H9 (cell line): ENCODE measurements at regions not wholly inside any gene's neighbourhood (a gene's known extent, or its start where the extent isn't known, plus 50 kb on each side); places are given as distances from the start of the nearest gene placed in this dataset.

Experiments
- DNase-seq: peaks from one replicate; pipeline ENCODE4 v3.0.0-alpha.2; 2017
- H2AFZ ChIP-seq: one replicate; pipeline ENCODE4 v1.6.1; 2013; ENCODE audit warnings: mild to moderate bottlenecking, low read length, control low read depth, moderate library complexity
- H2AK5ac ChIP-seq: 2 replicates; pipeline ENCODE4 v1.6.1; 2013; ENCODE audit warnings: low read length, control low read depth, mixed read lengths; ENCODE audit not compliant: insufficient read length
- H2BK120ac ChIP-seq: one replicate; pipeline ENCODE4 v1.6.1; 2013; ENCODE audit warnings: low read depth, mild to moderate bottlenecking, low read length, control low read depth, inconsistent platforms; ENCODE audit not compliant: poor library complexity, severe bottlenecking
- H2BK12ac ChIP-seq: 2 replicates; pipeline ENCODE4 v1.6.1; 2013; ENCODE audit warnings: low read length, control low read depth, mixed read lengths, low read depth; ENCODE audit not compliant: insufficient read length
- H2BK15ac ChIP-seq: 2 replicates; pipeline ENCODE4 v1.6.1; 2013; ENCODE audit warnings: low read depth, low read length, control low read depth
- H2BK20ac ChIP-seq: one replicate; pipeline ENCODE4 v1.6.1; 2013; ENCODE audit warnings: low read depth, mild to moderate bottlenecking, low read length, control low read depth, inconsistent platforms; ENCODE audit not compliant: poor library complexity, severe bottlenecking
- H2BK5ac ChIP-seq: 2 replicates; pipeline ENCODE4 v1.6.1; 2013; ENCODE audit warnings: low read length, control low read depth, mixed read lengths; ENCODE audit not compliant: insufficient read length
- H3K14ac ChIP-seq: 2 replicates; pipeline ENCODE4 v1.6.1; 2013; ENCODE audit warnings: low read length, control low read depth; ENCODE audit not compliant: insufficient read depth
- H3K18ac ChIP-seq: 2 replicates; pipeline ENCODE4 v1.6.1; 2013; ENCODE audit warnings: low read depth, mild to moderate bottlenecking, mixed read lengths, low read length, control low read depth; ENCODE audit not compliant: insufficient read length
- H3K23ac ChIP-seq: 2 replicates; pipeline ENCODE4 v1.6.1; 2013; ENCODE audit warnings: low read length, control low read depth, mixed read lengths, low read depth; ENCODE audit not compliant: insufficient read length
- H3K23me2 ChIP-seq: 2 replicates; pipeline ENCODE4 v1.6.1; 2013; ENCODE audit warnings: low read depth, mild to moderate bottlenecking, mixed read lengths, low read length, control low read depth; ENCODE audit not compliant: insufficient read length, poor library complexity, severe bottlenecking
- H3K27ac ChIP-seq: 2 replicates; pipeline ENCODE4 v1.5.1; 2013; ENCODE audit warnings: low read length, control low read depth, mixed read lengths, low read depth; ENCODE audit not compliant: insufficient read length
- H3K27me3 ChIP-seq: 2 replicates; pipeline ENCODE4 v1.6.1; 2013; ENCODE audit warnings: low read length, control low read depth, inconsistent platforms; ENCODE audit not compliant: insufficient read depth
- H3K4ac ChIP-seq: 2 replicates; pipeline ENCODE4 v1.6.1; 2013; ENCODE audit warnings: low read depth, mild to moderate bottlenecking, control low read depth, inconsistent platforms, low read length, moderate library complexity
- H3K4me1 ChIP-seq: 2 replicates; pipeline ENCODE4 v1.6.1; 2013; ENCODE audit warnings: low read length, control low read depth, inconsistent platforms; ENCODE audit not compliant: insufficient read depth
- H3K4me2 ChIP-seq: 2 replicates; pipeline ENCODE4 v1.6.1; 2013; ENCODE audit warnings: low read length, control low read depth, mixed read lengths; ENCODE audit not compliant: insufficient read length, insufficient read depth
- H3K56ac ChIP-seq: 2 replicates; pipeline ENCODE4 v1.6.1; 2013; ENCODE audit warnings: low read depth, mild to moderate bottlenecking, mixed read lengths, low read length, control low read depth; ENCODE audit not compliant: insufficient read length
- H3K79me1 ChIP-seq: 2 replicates; pipeline ENCODE4 v1.6.1; 2013; ENCODE audit warnings: low read depth, mild to moderate bottlenecking, moderate library complexity, low read length, control low read depth, inconsistent platforms; ENCODE audit not compliant: insufficient read depth, poor library complexity, severe bottlenecking
- H3K79me2 ChIP-seq: 2 replicates; pipeline ENCODE4 v1.6.1; 2013; ENCODE audit warnings: low read length, control low read depth, inconsistent platforms; ENCODE audit not compliant: insufficient read depth
- H3K9ac ChIP-seq: 2 replicates; pipeline ENCODE4 v1.6.1; 2013; ENCODE audit warnings: low read length, control low read depth, mixed read lengths; ENCODE audit not compliant: insufficient read length; ENCODE audit errors: extremely low read depth
- H3K9me3 ChIP-seq: one replicate; pipeline ENCODE4 v1.6.1; 2013; ENCODE audit warnings: low read depth, low read length, inconsistent platforms; ENCODE audit not compliant: control insufficient read depth
- H3T11ph ChIP-seq: one replicate; pipeline ENCODE4 v1.6.1; 2013; ENCODE audit warnings: mild to moderate bottlenecking, low read length, control low read depth, inconsistent platforms
- H4K20me1 ChIP-seq: one replicate; pipeline ENCODE4 v1.6.1; 2013; ENCODE audit not compliant: control insufficient read depth, insufficient read length, insufficient read depth
- H4K5ac ChIP-seq: 2 replicates; pipeline ENCODE4 v1.6.1; 2013; ENCODE audit warnings: low read depth, mild to moderate bottlenecking, mixed read lengths, low read length, control low read depth; ENCODE audit not compliant: insufficient read length
- H4K8ac ChIP-seq: replicated peaks from 2 replicates; pipeline ENCODE4 v1.6.1; 2013; ENCODE audit warnings: low read length, control low read depth, mixed read lengths, low read depth; ENCODE audit not compliant: insufficient read length
- H4K91ac ChIP-seq: 2 replicates; pipeline ENCODE4 v1.6.1; 2013; ENCODE audit warnings: low read depth, mild to moderate bottlenecking, moderate library complexity, mixed read lengths, low read length, control low read depth; ENCODE audit not compliant: insufficient read length
- H3K27ac Mint-ChIP-seq, 3 experiments: 2 replicates in 2 of 3; 3 replicates in 1 of 3; pipeline ENCODE4 v1.8.0; 2020 to 2021; ENCODE audit warnings: mixed read lengths in 3 of 3, mild to moderate bottlenecking in 1 of 3, moderate library complexity in 1 of 3
- H3K27me3 Mint-ChIP-seq: 2 replicates; pipeline ENCODE4 v1.8.0; 2021; ENCODE audit warnings: low read depth, mild to moderate bottlenecking, moderate library complexity, mixed read lengths
- H3K36me3 Mint-ChIP-seq, 3 experiments: 2 replicates in 2 of 3; 3 replicates in 1 of 3; pipeline ENCODE4 v1.8.0; 2020 to 2021; ENCODE audit warnings: low read depth in 3 of 3, mixed read lengths in 3 of 3; ENCODE audit not compliant: insufficient read depth in 1 of 3
- H3K4me1 Mint-ChIP-seq, 2 experiments: 2 replicates each; pipeline ENCODE4 v1.8.0; 2020; ENCODE audit warnings: mixed read lengths in 2 of 2
- H3K4me3 Mint-ChIP-seq, 2 experiments: 2 replicates in 1 of 2; 3 replicates in 1 of 2; pipeline ENCODE4 v1.8.0; 2020 to 2021; ENCODE audit warnings: mild to moderate bottlenecking in 2 of 2, mixed read lengths in 2 of 2, moderate library complexity in 1 of 2
- H3K9me3 Mint-ChIP-seq, 2 experiments: 2 replicates in 1 of 2; 3 replicates in 1 of 2; pipeline ENCODE4 v1.8.0; 2020; ENCODE audit warnings: mild to moderate bottlenecking in 2 of 2, mixed read lengths in 2 of 2, moderate library complexity in 1 of 2
- WGBS: extraction: QIAGEN DNeasy Blood & Tissue Kit; methylation state at CpG from one replicate; pipeline ENCODE4 v1.1.7; 2013; ENCODE audit warnings: missing lambda C conversion rate, low lambda C conversion rate, mixed read lengths; ENCODE audit not compliant: insufficient read length; ENCODE audit errors: extremely low coverage; 5-methylcytosine and 5-hydroxymethylcytosine counted together
- TF ChIP-seq, protein P1 (sequence below): fragments of 200-600 bp; sonication (generic); conservative IDR thresholded peaks from 3 replicates; pipeline ENCODE4 v1.8.0; 2021; ENCODE audit warnings: antibody characterized with exemption, mild to moderate bottlenecking

DNA sequence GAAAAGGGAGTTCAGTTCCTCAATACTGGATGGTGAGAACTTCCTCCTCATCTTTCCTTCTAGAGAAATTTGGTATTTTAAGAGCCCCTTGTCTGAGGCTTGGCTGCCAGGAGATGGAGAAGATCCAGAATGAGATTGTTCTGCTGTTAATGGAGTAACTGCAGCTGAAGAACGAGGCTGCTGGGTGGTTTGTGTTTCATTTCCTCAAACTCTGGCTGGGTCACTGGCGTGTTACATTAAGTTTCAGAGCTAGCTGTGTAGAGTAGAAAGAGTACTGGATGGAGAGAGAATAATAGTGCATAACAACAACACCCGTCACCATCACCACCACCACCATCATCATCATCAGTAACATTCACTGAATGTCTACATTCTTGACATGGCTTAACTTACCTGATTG, 325.0 kb upstream of the TBX3 start:
- H4K5ac ChIP-seq, result no peak overlapping the region
- TF ChIP-seq, protein P1, sequence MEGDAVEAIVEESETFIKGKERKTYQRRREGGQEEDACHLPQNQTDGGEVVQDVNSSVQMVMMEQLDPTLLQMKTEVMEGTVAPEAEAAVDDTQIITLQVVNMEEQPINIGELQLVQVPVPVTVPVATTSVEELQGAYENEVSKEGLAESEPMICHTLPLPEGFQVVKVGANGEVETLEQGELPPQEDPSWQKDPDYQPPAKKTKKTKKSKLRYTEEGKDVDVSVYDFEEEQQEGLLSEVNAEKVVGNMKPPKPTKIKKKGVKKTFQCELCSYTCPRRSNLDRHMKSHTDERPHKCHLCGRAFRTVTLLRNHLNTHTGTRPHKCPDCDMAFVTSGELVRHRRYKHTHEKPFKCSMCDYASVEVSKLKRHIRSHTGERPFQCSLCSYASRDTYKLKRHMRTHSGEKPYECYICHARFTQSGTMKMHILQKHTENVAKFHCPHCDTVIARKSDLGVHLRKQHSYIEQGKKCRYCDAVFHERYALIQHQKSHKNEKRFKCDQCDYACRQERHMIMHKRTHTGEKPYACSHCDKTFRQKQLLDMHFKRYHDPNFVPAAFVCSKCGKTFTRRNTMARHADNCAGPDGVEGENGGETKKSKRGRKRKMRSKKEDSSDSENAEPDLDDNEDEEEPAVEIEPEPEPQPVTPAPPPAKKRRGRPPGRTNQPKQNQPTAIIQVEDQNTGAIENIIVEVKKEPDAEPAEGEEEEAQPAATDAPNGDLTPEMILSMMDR, result no peak
- no peak overlapping the region for H3K4me2 ChIP-seq
- H4K20me1 ChIP-seq, result no peaks in the 10 kb centered on the region
- H3K36me3 Mint-ChIP-seq, result no peaks in the 10 kb centered on the region; a peak in 1 of 7 replicates
- H3K9me3 ChIP-seq, result no peaks in the 10 kb centered on the region
- H3K4me1 Mint-ChIP-seq, result peaks cover 12 to 13% of the 10 kb centered on the region in 2 experiments
- no peak overlapping the region for H2BK20ac ChIP-seq
- no CpG with 5 or more reads among the region's 3 CpGs for WGBS
- no peaks in the 10 kb centered on the region for H3K79me1 ChIP-seq
- H3K23me2 ChIP-seq, result no peaks in the 10 kb centered on the region
- no peak overlapping the region for H3K4me3 Mint-ChIP-seq
- no peak overlapping the region for H4K91ac ChIP-seq
- H3K27me3 ChIP-seq, result no peaks in the 10 kb centered on the region
- H2AK5ac ChIP-seq, result no peak overlapping the region
- H2BK12ac ChIP-seq, result no peak overlapping the region
- H3K79me2 ChIP-seq, result no peaks in the 10 kb centered on the region
- H3K4ac ChIP-seq, result no peak overlapping the region
- no peak overlapping the region for H2BK15ac ChIP-seq
- H2BK5ac ChIP-seq, result no peak overlapping the region
- H3K4me1 ChIP-seq, result no peaks in the 10 kb centered on the region; the same call in 1 of the 2 replicates
- no peak overlapping the region for H3K18ac ChIP-seq
- no peak overlapping the region for H4K8ac ChIP-seq
- no peak overlapping the region for H3K14ac ChIP-seq
- no peak overlapping the region for H3K9ac ChIP-seq
- H3K9me3 Mint-ChIP-seq, result peaks cover 5 to 8% of the 10 kb centered on the region in 2 experiments; a peak in 3 of 5 replicates
- H3T11ph ChIP-seq, result no peak overlapping the region
- H3K27me3 Mint-ChIP-seq, result peaks cover 16% of the 10 kb centered on the region
- no peak overlapping the region for H2BK120ac ChIP-seq
- no peak overlapping the region for H3K56ac ChIP-seq
- H3K27ac Mint-ChIP-seq, result no peak overlapping the region
- H3K27ac ChIP-seq, result no peak overlapping the region
- no peak overlapping the region for H3K23ac ChIP-seq
- no peak for DNase-seq
- no peak overlapping the region for H2AFZ ChIP-seq
